Activated CD8-positive, alpha-beta memory T cell treated with anti-CD3 and anti-CD28 coated beads for 36 hours (primary cell): ENCODE measurements at regions not wholly inside any gene's neighbourhood (a gene's known extent, or its start where the extent isn't known, plus 50 kb on each side); places are given as distances from the start of the nearest gene placed in this dataset.
"Not testable (repeated sequence)": the region's sequence is repeated elsewhere in the genome, so short reads cannot be mapped to it uniquely, and the experiment has no call there.

Experiments used
- CTCF ChIA-PET: fragments of 350-600 bp; sonication (Branson Sonifier 250); formaldehyde crosslinking; loops from one replicate; lab custom pipeline; 2021; ENCODE audit warnings: antibody characterized with exemption; lab: Charles Lee
- POLR2A ChIA-PET: fragments of 350-600 bp; sonication (Branson Sonifier 250); formaldehyde crosslinking; loops from one replicate; lab custom pipeline; 2021; ENCODE audit warnings: antibody characterized with exemption; lab: Charles Lee

DNA sequence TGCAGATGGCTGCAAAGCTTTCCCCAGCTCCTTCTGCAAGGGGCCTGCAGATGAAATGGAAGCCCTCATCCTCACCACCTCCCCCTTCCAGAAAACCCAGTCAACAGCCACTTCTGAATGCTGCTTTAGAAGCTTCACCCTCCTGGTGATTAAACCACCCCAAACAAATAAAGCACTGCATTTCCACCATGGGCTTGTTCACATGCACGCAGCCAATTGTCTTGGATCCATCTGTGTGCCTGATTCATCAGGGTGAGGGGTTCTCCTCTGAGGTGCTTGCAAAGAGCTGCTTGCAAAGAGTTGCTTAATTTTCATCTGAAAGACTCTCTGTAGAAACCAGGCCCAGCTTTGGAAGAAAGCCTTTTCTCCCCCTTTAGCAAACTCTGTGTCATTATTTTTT lies 184.0 kb upstream of the OSBPL11 start:
- POLR2A ChIA-PET, CTCF ChIA-PET: not testable (repeated sequence)

DNA sequence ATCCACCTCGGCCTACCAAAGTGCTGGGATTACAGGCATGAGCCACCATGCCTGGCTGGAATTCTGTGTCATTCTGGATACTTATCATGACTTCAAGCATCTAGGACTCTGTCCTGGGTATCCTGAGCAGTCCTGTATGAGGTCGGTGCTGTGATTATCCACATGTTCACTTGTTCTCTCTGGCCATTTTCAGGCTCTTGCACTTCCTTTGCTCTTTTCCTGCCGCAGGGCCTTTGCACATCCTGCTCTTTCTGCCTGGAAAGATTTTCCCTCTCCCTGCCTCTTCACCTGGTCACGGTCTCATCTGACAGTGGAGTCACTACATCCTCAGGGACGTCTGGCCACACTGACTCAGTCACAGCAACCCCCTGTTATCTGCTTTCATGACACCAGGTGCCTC lies 184.6 kb upstream of the OSBPL11 start:
- POLR2A ChIA-PET, CTCF ChIA-PET: not testable (repeated sequence)

DNA sequence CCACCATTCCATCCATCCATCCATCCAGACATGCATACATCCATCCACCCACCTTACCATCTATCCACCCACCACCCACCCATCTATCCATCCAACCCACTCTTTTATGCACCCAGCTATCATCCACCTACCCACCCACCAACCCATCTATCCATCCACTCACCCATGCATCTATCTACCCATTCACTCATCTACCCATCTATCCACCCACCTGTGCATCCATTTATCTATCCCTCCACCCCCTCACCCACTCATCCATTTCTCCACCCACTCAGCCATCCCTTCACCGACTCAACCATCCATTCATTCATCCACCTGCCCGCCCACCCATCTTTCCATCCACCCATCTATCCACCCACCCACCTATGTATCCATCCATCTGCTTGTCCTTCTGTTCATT lies 186.4 kb upstream of the OSBPL11 start:
- POLR2A ChIA-PET, CTCF ChIA-PET: not testable (repeated sequence)

DNA sequence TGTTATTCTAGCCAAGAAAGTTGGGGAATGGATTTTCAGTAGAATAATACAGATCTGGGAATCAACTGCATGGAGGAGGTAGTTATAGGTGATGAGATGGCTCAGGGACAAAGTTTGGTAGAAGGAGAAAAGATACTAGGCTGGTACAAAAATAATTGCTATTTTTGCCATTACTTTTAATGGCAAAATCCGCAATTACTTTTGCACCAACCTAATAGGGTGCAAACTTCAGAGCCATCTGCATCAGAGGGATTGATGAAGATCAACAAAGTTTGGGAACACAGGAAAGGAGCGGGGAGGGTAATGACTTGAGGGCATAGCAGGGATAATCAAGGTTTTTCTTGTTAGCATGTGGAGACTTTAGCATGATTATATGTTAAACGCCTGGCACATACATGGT lies 178.7 kb upstream of the ROPN1B start:
- CTCF ChIA-PET, POLR2A ChIA-PET: not testable (repeated sequence)

DNA sequence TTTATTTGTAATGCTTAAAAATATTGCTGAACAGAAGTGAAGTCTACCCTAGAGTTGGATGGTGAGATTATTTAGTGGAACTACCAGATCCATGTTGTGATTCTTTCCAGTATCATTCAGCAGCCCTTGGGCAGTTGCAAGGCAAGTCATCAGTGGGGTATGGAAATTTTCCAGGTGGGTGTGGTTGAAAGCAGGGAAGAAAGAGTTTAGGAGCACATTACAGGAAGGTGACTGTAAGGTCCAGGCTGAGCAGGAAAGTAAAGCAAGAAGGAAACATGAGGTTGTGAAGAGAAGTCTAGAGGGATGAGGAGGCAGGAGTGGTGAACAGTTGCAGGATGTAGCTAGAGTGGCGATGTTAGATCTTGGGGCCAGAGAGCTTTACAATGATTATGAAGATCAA lies 178.0 kb upstream of the ROPN1B start:
- CTCF ChIA-PET, POLR2A ChIA-PET: not testable (repeated sequence)

DNA sequence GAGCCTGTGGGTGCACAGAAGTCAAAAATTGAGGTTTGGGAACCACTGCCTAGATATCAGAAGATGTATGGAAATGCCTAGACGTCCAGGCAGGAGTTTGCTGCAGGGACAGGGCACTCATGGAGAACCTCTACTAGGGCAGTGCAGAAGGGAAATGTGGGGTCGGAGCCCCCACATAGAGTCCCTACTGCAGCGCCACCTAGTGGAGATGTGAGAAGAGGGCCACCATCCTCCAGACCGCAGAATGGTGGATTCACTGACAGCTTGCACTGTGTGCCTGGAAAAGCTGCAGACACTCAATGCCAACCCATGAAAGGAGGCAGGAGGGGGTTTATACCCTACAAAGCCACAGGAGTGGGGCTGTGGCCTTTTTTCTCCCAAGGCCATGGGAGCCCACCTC lies 159.0 kb upstream of the ROPN1B start:
- POLR2A ChIA-PET, CTCF ChIA-PET: not testable (repeated sequence)

DNA sequence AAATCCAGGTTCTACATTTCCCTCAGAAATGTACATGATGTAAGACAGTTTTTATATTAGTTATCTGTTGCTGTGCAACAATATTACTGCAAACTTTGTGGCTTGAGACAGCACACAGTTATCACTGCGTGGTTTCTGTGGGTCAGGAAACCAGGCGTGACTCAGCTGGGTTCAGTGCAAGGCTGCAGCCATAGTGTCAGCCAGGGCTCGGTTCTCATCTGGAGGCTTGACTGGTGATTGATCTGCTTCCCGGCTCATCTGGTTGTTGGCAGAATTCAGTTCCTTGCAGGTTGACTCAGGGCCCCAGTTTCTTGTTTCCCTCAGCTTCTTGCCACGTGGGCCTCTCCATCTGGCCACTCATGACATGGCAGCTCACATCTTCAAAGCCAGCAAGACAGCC lies 146.8 kb upstream of the ROPN1B start:
- CTCF ChIA-PET, POLR2A ChIA-PET: not testable (repeated sequence)

DNA sequence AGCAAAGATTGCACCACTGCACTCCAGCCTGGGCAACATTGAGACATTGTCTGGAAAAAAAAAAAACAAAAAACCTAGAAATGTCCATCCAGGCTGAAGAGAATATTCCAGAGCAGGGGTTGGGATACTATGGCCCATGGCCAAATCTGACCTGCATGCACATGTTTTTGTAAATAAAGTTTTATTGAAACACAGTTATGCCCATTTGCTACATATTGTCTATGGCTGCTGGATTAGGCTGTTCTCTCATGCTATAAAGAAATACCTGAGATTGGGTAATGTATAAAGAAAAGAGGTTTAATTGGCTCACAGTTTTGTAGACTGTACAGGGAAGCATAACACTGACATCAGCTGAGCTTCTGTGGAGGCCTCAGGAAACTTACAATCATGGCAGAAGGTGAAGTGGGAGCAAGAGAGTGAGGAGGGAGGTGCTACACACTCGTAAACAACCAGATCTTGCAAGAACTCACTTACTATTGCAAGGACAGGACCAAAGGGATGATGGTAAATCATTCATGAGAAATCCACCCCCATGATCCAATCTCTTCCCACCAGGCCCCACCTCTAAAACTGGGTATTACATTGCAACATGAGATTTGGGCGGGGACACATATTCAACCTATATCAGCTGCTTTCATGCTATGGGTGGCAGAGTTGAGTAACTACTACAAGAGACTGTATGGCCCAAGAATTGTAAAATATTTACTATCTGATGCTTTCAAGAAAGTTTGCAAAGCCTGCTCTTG lies 137.8 kb upstream of the ROPN1B start:
- CTCF ChIA-PET, POLR2A ChIA-PET: not testable (repeated sequence)

DNA sequence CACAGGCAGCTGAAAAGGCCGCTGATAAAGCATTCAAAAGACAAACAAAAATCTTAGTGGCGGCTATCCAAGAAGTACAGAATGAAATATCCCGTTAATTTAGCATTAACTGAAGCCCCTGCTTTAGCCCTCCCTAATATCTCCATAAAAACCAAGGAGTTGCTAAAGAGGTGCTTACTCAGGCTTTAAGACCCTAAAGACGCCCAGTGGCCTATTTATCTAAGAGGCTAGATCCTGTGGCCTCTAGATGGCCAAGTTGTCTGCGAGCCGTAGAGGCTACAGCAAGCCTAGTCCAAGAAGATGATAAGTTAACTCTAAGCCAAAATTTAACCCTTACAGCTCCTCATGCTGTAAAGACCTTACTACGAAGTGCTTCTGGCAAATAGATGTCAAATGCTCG lies 133.4 kb upstream of the ROPN1B start:
- POLR2A ChIA-PET, CTCF ChIA-PET: not testable (repeated sequence)

DNA sequence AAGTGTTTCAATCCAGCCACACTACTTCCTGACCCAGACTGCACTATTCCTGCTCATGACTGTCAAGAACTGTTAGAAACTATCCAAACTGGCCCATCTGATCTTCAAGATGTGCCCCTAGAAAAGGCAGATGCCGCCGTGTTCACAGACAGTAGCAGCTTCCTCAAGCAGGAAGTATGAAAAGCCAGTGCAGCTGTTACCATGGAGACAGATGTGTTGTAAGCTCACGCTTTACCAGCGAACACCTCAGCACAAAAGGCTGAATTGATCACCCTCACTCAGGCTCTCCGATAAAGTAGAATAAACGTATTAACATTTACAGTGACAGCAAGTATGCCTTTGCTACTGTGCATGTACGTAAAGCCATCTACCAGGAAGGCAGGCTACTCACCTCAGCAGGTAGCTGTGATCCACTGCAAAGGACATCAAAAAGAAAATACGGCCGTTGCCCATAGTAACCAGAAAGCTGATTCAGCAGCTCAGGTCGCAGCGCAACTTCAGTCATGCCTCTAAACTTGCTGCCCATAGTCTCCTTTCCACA lies 132.9 kb upstream of the ROPN1B start:
- CTCF ChIA-PET, POLR2A ChIA-PET: not testable (repeated sequence)

DNA sequence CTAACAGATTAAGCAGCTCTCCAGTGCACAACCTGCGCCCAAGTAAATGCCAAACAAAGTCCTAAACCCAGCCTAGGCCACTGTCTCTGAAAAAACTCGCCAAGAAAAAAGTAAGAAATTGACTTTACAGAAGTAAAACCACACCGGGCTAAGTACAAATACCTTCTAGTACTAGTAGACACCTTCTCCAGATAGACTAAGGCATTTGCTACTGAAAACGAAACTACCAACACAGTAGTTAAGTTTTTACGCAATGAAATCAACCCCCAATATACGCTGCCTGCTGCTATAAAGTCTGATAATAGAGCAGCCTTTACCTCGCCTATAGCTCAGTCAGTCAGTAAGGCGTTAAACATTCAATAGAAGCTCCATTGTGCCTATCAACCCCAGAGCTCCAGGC lies 132.2 kb upstream of the ROPN1B start:
- POLR2A ChIA-PET, CTCF ChIA-PET: not testable (repeated sequence)

DNA sequence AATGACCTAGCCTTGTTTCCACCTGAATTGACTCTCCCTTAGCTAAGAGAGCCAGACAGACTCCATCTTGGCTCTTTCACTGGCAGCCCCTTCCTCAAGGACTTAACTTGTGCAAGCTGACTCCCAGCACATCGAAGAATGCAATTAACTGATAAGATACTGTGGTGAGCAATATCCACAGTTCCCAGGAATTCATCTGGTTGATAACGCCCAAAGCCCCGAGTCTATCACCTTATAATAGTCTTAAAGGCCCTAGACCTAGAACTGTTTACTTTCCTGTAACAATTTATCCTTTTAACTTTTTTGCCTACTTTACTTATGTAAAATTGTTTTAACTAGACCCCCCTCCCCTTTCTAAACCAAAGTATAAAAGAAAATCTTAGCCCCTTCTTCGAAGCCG lies 130.1 kb upstream of the ROPN1B start:
- POLR2A ChIA-PET, CTCF ChIA-PET: not testable (repeated sequence)

DNA sequence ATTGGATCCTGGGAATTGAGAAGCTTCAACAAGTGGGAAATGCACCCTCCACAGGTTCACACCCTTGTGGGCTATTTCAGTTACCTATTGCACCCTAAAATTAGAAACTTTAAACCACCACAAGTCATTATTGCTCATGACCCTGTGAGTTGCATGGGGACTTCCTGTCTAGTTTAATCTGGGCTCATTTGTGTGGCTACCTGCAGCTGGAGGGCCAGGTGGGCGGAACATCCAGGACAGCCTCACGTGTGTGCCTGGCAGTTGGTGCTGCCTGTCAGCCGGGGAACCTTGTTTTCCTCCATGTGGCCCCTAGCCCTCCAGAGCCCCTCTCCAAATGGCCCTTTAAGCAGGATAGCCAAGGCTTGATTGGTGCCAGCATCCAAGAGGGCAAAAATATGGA lies 128.5 kb upstream of the ROPN1B start:
- CTCF ChIA-PET, POLR2A ChIA-PET: not testable (repeated sequence)

DNA sequence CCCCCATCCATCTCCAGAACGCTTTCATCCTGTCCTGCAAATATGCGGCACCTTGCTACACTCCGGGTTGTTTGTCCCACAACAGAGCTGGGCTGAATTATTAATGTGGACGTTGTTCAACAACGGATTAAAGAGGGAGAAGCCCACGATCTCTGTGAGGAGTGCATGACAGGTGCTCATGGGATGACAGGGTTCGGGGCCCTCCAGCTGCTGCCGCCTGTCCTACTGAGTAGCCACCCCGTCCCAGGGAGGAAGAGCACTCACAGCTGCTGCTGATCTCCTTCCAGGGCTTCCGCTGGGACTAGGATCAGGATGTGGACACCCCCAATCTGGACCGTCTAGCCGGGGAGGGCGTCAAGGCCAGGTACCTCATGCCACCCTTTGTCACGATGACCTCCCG lies 121.0 kb upstream of the ROPN1B start:
- POLR2A ChIA-PET, CTCF ChIA-PET: not testable (repeated sequence)

DNA sequence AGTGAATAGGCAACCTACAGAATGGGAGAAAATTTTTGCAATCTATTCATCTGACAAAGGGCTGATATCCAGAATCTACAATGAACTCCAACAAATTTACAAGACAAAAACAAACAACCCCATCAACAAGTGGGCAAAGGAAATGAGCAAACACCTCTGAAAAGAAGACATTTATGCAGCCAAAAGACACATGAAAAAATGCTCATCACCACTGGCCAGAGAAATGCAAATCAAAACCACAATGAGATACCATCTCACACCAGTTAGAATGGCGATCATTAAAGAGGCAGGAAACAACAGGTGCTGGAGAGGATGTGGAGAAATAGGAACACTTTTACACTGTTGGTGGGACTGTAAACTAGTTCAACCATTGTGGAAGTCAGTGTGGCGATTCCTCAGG lies 114.0 kb upstream of the ROPN1B start:
- POLR2A ChIA-PET, CTCF ChIA-PET: not testable (repeated sequence)

DNA sequence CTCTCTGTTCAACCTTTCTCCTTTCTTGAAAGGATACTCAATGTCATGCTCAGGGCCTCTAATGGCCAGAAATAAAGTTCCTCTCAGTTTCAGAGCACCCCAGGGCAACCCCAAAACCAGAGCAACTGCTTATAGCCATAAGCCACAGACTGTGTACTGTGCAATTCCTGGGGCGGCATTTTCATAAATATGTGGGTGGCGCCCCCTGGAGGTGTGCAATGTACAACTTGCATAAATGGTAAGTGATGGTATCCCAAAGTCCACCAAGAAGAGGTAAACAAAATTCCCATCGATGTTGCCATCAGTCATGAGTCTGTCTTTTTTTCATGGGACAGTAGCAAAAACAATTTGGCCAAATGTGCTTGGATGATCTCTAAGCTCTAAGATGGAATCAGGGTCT lies 108.4 kb upstream of the ROPN1B start:
- CTCF ChIA-PET, POLR2A ChIA-PET: not testable (repeated sequence)

DNA sequence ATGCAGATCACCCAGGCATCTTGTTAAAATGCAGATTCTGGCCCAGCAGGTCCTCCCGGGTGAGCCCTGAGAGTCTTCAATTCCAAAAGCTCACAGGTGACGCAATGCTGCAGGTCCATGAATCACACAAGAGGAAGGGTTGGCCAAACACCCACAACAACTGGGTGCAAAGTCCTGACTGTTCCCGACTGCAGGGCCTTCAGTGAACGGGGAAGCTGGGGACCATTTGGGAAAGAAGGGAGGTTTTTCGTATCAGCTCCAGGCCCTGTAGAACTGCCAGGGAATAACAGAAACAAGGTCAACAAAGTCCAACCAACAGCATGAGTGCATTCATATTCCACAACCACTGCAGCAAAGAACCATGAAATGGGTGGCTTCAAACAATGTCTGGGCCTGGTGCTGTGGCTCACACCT lies 106.1 kb upstream of the ROPN1B start:
- POLR2A ChIA-PET, CTCF ChIA-PET: not testable (repeated sequence)

DNA sequence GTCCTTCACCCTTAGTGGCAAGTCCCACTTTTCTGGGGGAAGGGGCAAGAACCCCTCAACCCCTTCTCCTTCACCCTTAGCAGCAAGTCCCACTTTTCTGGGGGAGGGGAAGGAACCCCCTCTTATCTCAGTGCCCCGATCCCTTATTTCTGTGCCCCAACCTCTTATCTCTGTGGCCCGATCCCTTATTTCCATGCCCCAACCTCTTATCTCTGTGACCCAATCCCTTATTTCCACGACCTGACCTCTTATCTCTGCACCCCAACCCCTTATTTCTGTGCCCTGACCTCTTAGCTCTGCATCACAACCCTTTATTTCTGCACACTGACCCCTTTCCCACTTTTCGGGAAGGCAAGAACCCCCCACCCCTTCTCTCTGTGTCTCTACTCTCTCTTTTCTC lies 104.4 kb upstream of the ROPN1B start:
- POLR2A ChIA-PET, CTCF ChIA-PET: not testable (repeated sequence)

DNA sequence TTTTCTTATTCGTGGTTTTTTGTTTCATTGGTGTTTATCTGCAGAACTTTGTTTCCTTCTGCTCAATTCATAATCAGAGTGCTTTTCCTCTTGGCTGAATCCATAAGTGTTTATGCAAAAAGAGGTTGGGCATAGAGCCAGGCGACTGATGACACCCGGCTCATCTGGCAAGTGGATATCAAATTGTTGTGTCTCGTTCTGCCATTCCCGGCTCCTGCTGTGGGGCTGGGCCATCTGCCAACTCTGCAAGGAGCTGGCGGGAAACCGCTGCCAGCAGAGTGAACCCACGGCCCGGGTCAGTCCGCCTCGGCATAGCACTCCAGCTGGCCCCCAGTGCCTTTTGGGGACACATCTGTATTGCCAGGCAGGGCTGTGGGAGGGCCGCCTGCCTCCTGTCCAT lies 83.0 kb upstream of the ROPN1B start:
- CTCF ChIA-PET, POLR2A ChIA-PET: not testable (repeated sequence)

DNA sequence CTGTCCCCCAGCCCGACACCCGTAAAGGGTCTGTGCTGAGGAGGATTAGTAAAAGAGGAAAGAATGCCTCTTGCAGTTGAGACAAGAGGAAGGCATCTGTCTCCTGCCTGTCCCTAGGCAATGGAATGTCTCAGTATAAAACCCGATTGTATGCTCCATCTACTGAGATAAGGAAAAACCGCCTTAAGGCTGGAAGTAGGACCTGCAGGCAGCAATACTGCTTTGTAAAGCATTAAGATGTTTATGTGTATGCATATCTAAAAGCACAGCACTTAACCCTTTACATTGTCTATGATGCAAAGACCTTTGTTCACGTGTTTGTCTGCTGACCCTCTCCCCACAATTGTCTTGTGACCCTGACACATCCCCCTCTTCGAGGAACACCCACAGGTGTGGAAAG lies 69.8 kb upstream of the ROPN1B start:
- CTCF ChIA-PET, POLR2A ChIA-PET: not testable (repeated sequence)

DNA sequence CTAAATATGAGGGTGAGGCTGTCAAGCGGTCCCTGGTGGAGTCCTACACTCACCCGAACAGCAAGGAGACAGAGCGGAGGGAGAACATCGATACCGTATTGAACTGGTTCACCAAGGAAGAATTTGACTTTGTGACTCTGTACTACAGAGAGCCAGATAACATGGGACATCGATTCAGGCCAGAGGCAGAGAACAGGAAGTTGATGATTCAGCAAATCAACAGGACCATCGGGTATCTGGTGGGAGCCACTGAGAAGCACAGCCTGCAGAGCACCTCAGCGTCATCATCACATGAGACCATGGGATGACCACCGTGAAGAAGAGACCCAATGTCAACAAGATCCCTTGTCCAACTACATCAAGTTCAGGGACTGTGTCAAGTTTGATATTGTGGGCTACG lies 67.5 kb upstream of the ROPN1B start:
- POLR2A ChIA-PET = not testable (repeated sequence)

More for the DNA sequence above, 67.5 kb upstream of the ROPN1B start:
- CTCF ChIA-PET = not testable (repeated sequence)
